ENCODE measurements at regions not wholly inside any gene's neighbourhood (a gene's known extent, or its start where the extent isn't known, plus 50 kb on each side); places are given as distances from the start of the nearest gene placed in this dataset.

GRCh38 chr17:77769762-77770161 lies 188.7 kb upstream of the TNRC6C start:
- TF ChIP-seq EZH2 (IDR thresholded peaks at IDR 0.05; ENCODE audit: low read depth) = no peak
- TF ChIP-seq CTCF (conservative IDR thresholded peaks at IDR 0.05) = no peak
